ENCODE measurements at regions not wholly inside any gene's neighbourhood (a gene's known extent, or its start where the extent isn't known, plus 50 kb on each side); places are given as distances from the start of the nearest gene placed in this dataset.
A peak's percentile ranks its signal among the peaks of the same experiment; 100 is the strongest.
"Not testable (repeated sequence)": the region's sequence is repeated elsewhere in the genome, so short reads cannot be mapped to it uniquely, and the experiment has no call there.

DNA sequence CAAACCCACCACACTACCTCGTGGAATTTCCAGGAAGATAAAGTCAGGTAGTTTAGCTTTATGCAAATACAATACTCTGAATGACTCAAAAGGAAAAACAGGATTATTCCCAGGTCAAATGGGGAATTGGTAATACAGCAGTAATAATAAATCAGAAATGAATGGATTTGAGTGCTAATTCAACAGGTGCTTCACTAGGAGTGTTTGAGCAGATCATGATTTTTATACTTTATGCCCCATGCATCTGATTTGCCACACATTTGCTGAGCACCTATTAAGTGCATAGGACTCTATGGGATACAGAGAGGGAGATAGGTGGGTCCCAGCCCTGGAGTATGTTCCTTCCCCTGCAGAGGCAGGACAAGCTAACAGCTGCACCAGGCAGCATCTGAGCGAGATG lies 381.4 kb upstream of the PODXL start:
- DNase-seq (ENCODE audit: low spot score) = no peak

GRCh38 chr7:131935180-131935579 lies 378.8 kb upstream of the PODXL start:
- DNase-seq (ENCODE audit: low spot score) = peak; percentile 12

DNA sequence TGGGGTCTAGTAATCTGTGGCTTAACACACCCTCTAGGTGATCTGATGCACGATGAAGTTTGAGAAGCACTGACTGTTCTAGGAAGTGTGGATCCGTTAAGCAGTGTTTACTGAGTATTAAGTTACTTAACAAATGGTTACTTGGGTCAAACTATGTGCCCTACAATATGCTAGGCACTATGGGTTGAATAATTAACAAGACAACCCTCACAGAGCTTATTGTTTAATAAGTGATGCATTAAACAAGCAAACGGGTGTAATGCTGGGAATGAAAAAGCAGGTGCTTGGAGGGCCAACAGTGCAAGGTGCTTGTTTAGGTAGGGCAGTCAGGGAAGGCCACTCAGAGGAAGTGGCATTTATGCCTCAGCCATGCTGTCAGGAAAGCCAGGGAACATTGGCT lies 378.0 kb upstream of the PODXL start:
- no peak for DNase-seq (ENCODE audit: low spot score)

- DNase-seq (ENCODE audit: low spot score) = no peak
Measured at GRCh38 chr7:131933751-131934289, 377.4 kb upstream of the PODXL start.

- not testable (repeated sequence) for DNase-seq (ENCODE audit: low spot score)
Measured at GRCh38 chr7:131933219-131933618, 376.8 kb upstream of the PODXL start.

DNA sequence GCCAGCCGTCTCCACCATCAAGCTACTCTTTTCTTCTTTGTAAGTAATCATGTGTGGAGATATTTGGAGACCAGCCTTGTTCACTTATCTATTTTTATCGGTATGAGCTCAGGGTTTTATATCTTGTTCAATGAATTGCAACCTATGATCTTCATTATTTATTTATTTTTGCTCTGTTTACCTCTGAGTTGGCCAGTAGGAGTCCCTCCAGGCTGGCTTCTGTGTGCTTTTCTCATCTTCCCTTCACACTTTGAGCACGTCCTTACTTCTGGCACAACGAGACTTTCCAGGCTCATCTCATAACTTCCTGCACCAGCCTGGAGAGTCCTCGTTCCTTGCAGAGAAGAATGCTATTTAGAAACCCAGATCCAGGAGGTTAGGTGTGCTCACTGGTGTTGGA lies 375.8 kb upstream of the PODXL start:
- DNase-seq (ENCODE audit: low spot score) = peak; percentile 7

GRCh38 chr7:131931370-131931769 lies 374.9 kb upstream of the PODXL start:
- DNase-seq (ENCODE audit: low spot score) = peak; percentile 14

- DNase-seq (ENCODE audit: low spot score) = no peak
Measured at GRCh38 chr7:131929632-131930031, 373.2 kb upstream of the PODXL start.

GRCh38 chr7:131927770-131928423 lies 371.5 kb upstream of the PODXL start:
- peak; percentile 21 for DNase-seq (ENCODE audit: low spot score)

GRCh38 chr7:131925636-131926035 lies 369.2 kb upstream of the PODXL start:
- no peak for DNase-seq (ENCODE audit: low spot score)

- no peak for DNase-seq (ENCODE audit: low spot score)
Measured at GRCh38 chr7:131924857-131925256, 368.4 kb upstream of the PODXL start.

GRCh38 chr7:131922948-131923347 lies 366.5 kb upstream of the PODXL start:
- DNase-seq (ENCODE audit: low spot score) = peak; percentile 14

DNA sequence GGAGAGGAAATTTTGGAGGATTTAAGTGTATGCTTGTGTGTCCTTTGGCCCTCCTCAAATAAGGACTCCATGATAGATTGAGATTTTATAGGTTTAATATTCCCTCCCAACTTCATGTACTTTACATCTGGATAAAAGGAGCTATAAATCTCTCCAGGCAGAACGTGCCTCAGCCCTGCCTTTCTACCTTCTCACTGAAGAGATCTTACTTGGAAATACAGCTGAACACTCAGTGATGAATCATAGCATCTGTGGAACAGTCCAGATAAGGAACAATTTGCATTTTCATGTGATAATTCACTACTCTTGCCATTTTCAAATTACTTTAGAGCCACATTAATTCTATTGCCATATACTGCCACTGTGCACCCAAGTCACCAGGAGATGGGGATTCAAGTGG lies 364.6 kb upstream of the PODXL start:
- DNase-seq (ENCODE audit: low spot score) = no peak

DNA sequence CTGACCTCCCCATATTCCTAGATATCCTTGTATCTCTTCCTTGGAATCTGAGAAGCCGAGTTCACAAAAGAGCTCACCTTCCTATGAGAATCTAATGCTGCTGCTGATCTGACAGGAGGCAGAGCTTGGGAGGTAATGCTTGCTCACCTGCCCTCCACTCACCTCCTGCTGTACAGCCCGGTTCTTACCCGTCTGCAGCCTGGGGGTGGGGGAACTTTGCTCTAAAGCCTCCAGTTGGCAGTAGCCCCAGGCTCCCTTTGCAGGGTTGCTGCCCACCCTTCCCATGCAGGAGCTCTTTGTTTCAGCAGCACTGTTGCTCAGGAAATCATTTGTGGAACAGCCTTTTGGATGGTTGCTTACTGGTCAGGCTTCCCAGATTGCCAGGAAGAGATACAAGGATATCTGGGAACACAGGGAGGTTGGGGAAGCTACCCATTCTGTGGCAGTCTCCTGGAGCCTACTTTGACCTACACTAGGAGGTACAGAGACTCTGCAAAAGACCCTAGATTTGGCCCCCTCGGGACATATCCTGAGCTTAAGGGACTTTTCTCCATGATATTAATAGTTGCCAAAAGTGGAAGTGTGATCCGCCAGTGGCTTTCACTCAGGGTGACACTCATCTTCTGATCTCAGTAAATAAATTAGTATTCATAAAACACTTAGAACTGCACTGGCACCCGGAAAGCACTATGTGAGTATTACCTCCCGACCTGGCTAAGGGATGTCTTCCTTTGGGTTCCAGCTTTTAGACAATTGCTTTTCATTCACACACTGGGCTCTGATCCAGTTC lies 363.7 kb upstream of the PODXL start:
- DNase-seq (ENCODE audit: low spot score) = peak; percentile 21

DNA sequence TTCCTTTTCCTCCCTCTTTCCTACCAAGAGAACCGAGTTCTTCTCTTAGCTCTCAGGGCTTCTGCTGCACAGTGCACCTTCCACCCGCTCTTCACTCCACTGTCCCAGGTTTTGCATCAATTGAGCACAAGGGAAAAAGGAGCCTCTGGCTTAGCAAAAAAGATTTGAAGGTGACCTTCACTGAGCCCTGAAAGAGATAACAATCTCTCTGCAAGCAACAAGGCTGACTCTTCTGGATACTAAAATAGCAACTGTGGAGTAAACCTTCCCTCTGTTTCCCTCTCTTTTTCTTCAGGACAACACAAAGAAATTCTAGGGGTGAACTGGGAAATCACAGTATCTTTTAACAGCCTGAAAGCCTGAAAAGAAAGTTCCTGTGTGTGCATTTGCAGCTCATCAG lies 354.7 kb upstream of the PODXL start:
- peak; percentile 16 for DNase-seq (ENCODE audit: low spot score)

- DNase-seq (ENCODE audit: low spot score) = peak; percentile 66
Measured at GRCh38 chr7:131909151-131909768, 352.8 kb upstream of the PODXL start.

DNA sequence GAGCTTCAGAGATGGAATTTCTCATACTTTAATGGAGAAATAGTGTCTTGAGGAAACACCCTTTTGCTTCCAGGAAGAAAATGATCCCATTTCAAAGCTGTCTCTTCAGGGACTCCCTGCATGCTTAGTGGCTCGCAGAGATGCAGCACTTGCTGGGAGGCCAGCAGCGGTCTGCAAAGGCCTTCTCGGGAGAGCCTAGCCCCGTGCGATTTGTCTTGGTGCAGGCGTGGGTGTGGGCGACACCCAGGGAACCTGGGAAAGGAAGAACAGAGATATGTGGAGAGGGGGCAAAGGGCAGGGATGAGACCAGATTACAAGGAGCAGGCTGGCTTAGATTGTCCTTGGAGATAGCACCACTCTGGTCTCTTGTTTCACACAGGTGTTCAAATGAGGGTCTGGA lies 352.3 kb upstream of the PODXL start:
- peak; percentile 44 for DNase-seq (ENCODE audit: low spot score)

DNA sequence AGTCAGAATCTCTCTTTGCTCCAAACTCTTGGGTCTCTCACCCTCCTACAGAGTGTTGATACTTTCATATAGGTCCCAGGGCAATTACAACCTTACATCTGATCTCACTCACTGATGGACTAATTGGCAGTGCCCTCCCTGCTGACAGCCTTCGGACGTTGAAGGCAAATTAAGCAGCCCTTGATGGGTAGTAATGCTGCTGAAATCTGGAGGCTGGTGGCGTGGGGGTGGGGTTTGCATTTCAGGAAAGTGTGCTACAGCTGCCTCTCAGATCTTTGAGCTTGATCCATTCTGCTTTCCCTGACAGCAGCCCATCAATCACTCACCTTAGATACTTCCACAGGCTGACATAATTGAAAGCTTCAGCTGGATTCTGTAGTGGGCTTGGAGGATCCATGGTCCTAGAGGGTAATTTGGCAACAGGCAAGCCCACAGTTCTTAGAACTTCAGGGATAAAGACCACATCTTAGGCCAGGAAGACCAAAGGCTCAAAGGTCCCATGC lies 349.1 kb upstream of the PODXL start:
- peak; percentile 34 for DNase-seq (ENCODE audit: low spot score)

DNA sequence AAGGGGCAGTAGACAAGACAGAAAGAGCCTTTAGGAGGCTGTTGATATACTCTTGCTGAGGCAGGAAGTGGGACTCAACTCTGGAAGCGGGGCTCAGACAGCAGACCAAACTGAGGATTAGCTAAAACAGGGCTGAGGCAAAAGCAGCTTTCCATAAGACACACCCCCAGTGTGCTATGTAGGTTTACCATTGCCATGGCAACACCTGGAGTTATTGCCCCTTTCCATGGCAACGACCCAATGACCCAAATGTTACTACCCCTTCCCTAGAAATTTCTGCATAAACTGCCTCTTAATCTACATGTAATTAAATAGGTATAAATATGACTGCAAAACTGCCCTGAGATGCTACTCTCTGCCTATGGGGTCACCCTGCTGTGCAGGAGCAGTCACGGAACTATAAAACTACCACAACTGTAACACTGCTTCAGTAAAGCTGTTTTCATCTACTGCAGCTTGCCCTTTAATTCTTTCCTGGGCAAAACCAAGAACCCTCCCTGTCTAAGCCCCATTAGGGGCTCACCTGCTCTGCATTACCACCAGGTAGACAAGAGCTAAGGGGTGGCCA lies 348.4 kb upstream of the PODXL start:
- peak; percentile 41 for DNase-seq (ENCODE audit: low spot score)

DNA sequence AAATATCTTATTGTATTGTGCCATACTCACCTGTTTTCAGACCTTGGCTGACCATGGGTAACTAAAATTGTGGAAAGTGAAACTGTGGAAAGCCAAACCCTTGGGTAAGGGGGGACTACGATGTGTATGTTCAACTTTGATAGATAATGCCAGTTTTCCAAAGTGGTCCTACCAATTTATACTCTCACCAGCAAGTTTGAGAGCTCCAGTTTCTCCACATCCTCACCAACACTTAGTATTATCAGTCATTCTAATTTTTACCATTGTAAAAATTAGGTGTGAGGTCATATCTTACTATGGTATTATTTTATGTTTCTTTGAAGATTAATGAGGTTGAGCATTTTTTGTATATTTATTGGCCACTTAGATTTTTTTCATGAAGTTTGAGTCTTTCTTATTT lies 346.9 kb upstream of the PODXL start:
- DNase-seq (ENCODE audit: low spot score) = no peak

DNA sequence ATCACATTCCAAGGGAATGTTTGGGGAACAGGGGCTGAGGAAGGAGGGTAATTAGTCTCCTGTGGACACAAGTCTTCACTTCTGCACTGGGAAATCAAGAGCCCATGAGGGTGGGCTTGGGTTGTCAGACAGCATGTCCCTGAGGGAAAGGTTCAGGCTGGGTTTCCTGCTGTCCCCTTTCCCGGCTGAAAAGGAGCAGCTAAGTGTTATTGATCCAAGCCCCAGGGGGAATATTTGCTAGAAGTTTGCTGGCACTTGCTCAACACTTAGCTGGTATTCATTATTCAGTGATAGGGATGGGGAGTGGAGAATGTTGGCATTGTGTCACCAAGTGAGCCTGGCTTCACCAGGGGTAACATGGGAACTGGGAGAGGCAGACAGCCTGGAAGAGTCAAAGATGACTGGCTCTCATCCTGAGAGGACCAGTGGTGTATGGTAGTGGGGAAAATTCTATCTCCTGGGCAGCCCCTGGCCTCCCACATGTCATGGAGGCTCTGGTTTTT lies 344.4 kb upstream of the PODXL start:
- peak; percentile 16 for DNase-seq (ENCODE audit: low spot score)

Measured in ecto neural progenitor cell (in vitro differentiated cells).